Gastrocnemius medialis (tissue), 4 donors: ENCODE measurements at regions not wholly inside any gene's neighbourhood (a gene's known extent, or its start where the extent isn't known, plus 50 kb on each side); places are given as distances from the start of the nearest gene placed in this dataset.

Source experiments
- ATAC-seq, 2 donors: fragments of 150-250 bp; one replicate each; pipeline ENCODE4 v1.9.1; 2016
- DNase-seq, 2 donors: peaks; one replicate each; pipeline ENCODE4 v3.0.0-alpha.2; 2019
- H3K27ac ChIP-seq, 4 donors: fragments of 200-600 bp; sonication (generic); 1 replicate in 1 of 4; 2 replicates in 3 of 4; pipeline ENCODE4 v1.5.1; 2016 to 2018; ENCODE audit warnings: mild to moderate bottlenecking in 2 of 4, moderate library complexity in 1 of 4
- H3K27me3 ChIP-seq, 3 donors: fragments of 200-600 bp; sonication (generic) in 2 of 3; 1 replicate in 1 of 3; 2 replicates in 2 of 3; pipeline versions ENCODE4 v1.5.1 to v1.6.0; 2016 to 2019; ENCODE audit warnings: mild to moderate bottlenecking in 1 of 3, moderate library complexity in 1 of 3
- H3K36me3 ChIP-seq, 2 donors: fragments of 200-600 bp; sonication (generic) in 1 of 2; one replicate each; pipeline ENCODE4 v1.5.1; 2017 to 2018
- H3K4me1 ChIP-seq, 2 donors: fragments of 200-600 bp; sonication (generic) in 1 of 2; one replicate each; pipeline ENCODE4 v1.5.1; 2016 to 2017; ENCODE audit warnings: mild to moderate bottlenecking in 2 of 2
- H3K4me3 ChIP-seq, 4 donors: fragments of 200-600 bp; sonication (generic) in 3 of 4; 1 replicate in 1 of 4; 2 replicates in 3 of 4; pipeline ENCODE4 v1.5.1; 2016 to 2019; ENCODE audit warnings: mild to moderate bottlenecking in 2 of 4
- H3K9me3 ChIP-seq, 3 donors: fragments of 200-600 bp; sonication (generic) in 2 of 3; 1 replicate in 1 of 3; 2 replicates in 2 of 3; pipeline ENCODE4 v1.5.1; 2016 to 2019
- CTCF ChIP-seq, 5 experiments: fragments of 450-650 bp in 3 of 5; fragments of 200-600 bp in 2 of 5; sonication (generic) in 2 of 5; IDR thresholded peaks in 4 of 5; conservative IDR thresholded peaks in 1 of 5; 1 replicate in 4 of 5; 2 replicates in 1 of 5; pipeline ENCODE4 v1.5.1; 2016 to 2019; ENCODE audit warnings: antibody characterized with exemption in 5 of 5, mild to moderate bottlenecking in 3 of 5, moderate library complexity in 3 of 5
- POLR2A ChIP-seq, 2 donors: fragments of 450-650 bp; IDR thresholded peaks; one replicate each; pipeline ENCODE4 v1.6.1; 2017; ENCODE audit warnings: antibody characterized with exemption in 2 of 2, mild to moderate bottlenecking in 2 of 2, moderate library complexity in 2 of 2
- in situ Hi-C, 4 donors: fragments of 200-750 bp; cut with MboI; loops; one replicate each; pipeline versions ENCODE4 v1.15.0 to v1.8.0; 2017; ENCODE audit warnings: low sequenced_read_pairs in 4 of 4
- intact Hi-C: fragments of 100-400 bp; cut with DNase I; formaldehyde crosslinking; loops from one replicate; pipeline ENCODE4 v1.15.1; 2023; ENCODE audit warnings: low total_unique reads

DNA sequence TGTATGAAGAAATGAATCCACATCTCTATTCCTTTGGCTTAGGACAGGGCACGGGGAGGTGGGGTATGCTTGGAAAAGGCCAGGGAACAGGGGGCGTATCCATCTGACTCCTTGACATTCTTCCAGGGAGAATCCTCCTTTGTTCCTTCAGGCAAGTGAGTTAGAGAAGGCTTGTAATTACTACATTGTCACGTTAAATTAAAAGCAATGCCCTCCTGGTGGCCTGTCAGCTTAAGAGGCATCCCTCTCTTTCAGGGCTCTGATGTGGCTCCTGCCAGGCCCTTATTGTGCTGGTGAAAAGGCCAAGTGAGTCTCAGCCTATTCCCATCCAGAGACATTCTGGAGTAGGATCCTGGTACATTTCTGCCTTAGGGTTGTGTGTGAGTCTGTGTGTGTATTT lies 128.3 kb downstream of the FOXA2 start:
- no peak overlapping the region for H3K4me3 ChIP-seq
- ATAC-seq (no peak), DNase-seq (no peak)
- H3K36me3 ChIP-seq: no peaks in the 10 kb centered on the region
- intact Hi-C loops (no loop called here), in situ Hi-C loops (no loop called here)
- no peak overlapping the region for H3K27ac ChIP-seq
- no peak for TF ChIP-seq POLR2A (IDR thresholded peaks at IDR 0.05)
- TF ChIP-seq CTCF (IDR thresholded peaks at IDR 0.05 in 4 of 5, conservative IDR thresholded peaks at IDR 0.05 in 1 of 5): no peak
- no peaks in the 10 kb centered on the region for H3K27me3 ChIP-seq
- H3K4me1 ChIP-seq: no peaks in the 10 kb centered on the region
- no peaks in the 10 kb centered on the region for H3K9me3 ChIP-seq

GRCh38 chr20:22455259-22455658 lies 129.1 kb downstream of the FOXA2 start:
- Histone ChIP-seq H3K4me1 (no peaks in the 10 kb centered on the region), H3K36me3 (no peaks in the 10 kb centered on the region), H3K27me3 (peaks cover 0 to 2% (median 0%) of the 10 kb centered on the region in 3 donors), H3K27ac (no peak overlapping the region), H3K9me3 (no peaks in the 10 kb centered on the region), H3K4me3 (no peak overlapping the region)
- intact Hi-C loops (no loop called here), in situ Hi-C loops (no loop called here)
- TF ChIP-seq CTCF (IDR thresholded peaks at IDR 0.05 in 4 of 5, conservative IDR thresholded peaks at IDR 0.05 in 1 of 5) (no peak), POLR2A (IDR thresholded peaks at IDR 0.05) (no peak)
- ATAC-seq: no peak
- DNase-seq: no peak

DNA sequence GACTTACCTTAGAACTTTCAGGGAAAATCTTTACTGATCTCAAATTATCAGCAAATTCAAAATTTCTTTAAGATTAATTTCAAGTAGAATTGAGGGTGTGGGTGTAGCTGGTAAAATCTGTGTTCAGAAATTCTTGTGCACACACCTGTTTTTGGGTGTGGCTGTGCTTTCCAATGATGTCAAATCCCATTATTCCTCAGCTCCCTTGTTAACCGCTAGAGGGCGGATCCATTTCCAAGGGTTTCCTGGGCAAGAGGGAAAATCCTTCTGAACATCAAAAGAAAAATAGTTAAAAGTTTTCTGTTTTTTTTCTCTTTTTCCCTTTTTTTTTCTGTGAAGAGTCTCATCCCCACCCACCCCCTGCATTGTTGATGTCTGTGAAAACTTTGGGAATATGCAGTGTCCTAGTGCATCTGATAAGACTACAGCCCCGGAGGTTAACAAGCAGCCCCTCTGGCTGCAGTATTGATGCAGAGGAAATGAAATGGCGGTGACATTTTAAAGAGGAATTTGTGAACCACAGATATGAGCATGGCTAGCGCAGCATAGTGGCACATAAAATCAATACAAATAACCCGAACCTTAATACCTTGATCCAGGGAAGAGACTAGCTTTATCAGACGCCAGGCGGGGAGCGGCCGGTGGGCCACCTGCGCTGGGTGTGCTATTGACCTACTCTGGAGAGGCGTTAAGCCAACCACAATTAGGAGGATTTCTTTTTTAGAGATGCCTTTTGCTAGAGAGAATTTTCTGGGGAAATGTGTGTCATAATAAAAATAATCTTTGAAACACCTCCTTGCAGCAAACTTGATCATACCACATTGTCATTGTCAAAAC lies 130.9 kb downstream of the FOXA2 start:
- no peak for ATAC-seq
- H3K27me3 ChIP-seq: peaks cover 0 to 2% (median 0%) of the 10 kb centered on the region in 3 donors
- in situ Hi-C loops (no loop called here), intact Hi-C loops (no loop called here)
- TF ChIP-seq CTCF (IDR thresholded peaks at IDR 0.05 in 4 of 5, conservative IDR thresholded peaks at IDR 0.05 in 1 of 5) (peak in 2 of 5 experiments; percentile 40 to 47), POLR2A (IDR thresholded peaks at IDR 0.05) (no peak)
- no peak overlapping the region for H3K4me3 ChIP-seq
- H3K4me1 ChIP-seq: no peaks in the 10 kb centered on the region
- no peaks in the 10 kb centered on the region for H3K9me3 ChIP-seq
- DNase-seq: no peak
- H3K36me3 ChIP-seq: no peaks in the 10 kb centered on the region
- no peak overlapping the region for H3K27ac ChIP-seq

DNA sequence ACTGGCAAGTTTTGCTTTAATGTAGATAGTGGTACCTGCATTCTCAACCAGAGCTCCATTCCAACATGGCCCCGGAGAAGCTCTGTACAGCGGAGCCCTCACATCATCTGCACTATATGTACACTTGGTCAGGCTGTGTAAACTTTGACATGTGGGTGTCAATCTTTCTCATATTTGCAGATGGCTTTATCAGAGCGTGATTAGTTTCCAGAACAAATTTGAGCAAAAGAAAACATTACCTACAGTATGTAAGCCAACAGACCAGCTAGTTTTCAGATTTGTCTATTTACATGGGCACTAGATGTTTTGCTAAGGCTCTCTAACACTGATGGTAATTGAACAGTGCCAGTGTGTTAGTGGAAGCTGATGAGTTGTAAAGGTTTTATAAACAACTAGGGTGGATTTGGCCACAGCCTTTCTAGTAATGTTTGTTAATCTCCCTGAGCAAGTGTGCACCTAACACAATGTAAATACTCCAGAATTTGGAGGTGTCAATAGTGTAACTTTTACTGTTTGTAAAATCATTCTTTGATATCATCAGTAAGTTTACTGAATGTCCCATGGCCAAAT lies 131.8 kb downstream of the FOXA2 start:
- H3K27ac ChIP-seq: no peak overlapping the region
- peaks cover 0 to 2% (median 0%) of the 10 kb centered on the region in 3 donors for H3K27me3 ChIP-seq
- ATAC-seq: no peak
- no peak overlapping the region for H3K4me3 ChIP-seq
- H3K4me1 ChIP-seq: no peaks in the 10 kb centered on the region
- no peaks in the 10 kb centered on the region for H3K36me3 ChIP-seq
- in situ Hi-C loops: no loop called here
- intact Hi-C loops: no loop called here
- no peaks in the 10 kb centered on the region for H3K9me3 ChIP-seq
- TF ChIP-seq POLR2A (IDR thresholded peaks at IDR 0.05) (no peak), CTCF (IDR thresholded peaks at IDR 0.05 in 4 of 5, conservative IDR thresholded peaks at IDR 0.05 in 1 of 5) (no peak)
- DNase-seq: no peak
